T1000 (cell line): ENCODE measurements at regions not wholly inside any gene's neighbourhood (a gene's known extent, or its start where the extent isn't known, plus 50 kb on each side); places are given as distances from the start of the nearest gene placed in this dataset.
"Not testable (repeated sequence)": the region's sequence is repeated elsewhere in the genome, so short reads cannot be mapped to it uniquely, and the experiment has no call there.

Experiments used
- DNase-seq: peaks from one replicate; lab custom pipeline; 2025; ENCODE audit warnings: mixed read lengths; lab: John Stamatoyannopoulos, UW

GRCh38 chr5:83889971-83890745, 169.5 kb upstream of the HAPLN1 start:
- DNase-seq = no peak

GRCh38 chr5:83877911-83878706, 157.5 kb upstream of the HAPLN1 start:
- DNase-seq = no peak

- DNase-seq = no peak
These were observed 151.1 kb upstream of the HAPLN1 start for GRCh38 chr5:83871533-83872395.

GRCh38 chr5:83866181-83866580, 145.5 kb upstream of the HAPLN1 start:
- DNase-seq = no peak

GRCh38 chr5:83865579-83865978, 144.9 kb upstream of the HAPLN1 start:
- no peak for DNase-seq

GRCh38 chr5:83864652-83865051, 144.0 kb upstream of the HAPLN1 start:
- DNase-seq = no peak

- DNase-seq = no peak
These were observed 136.7 kb upstream of the HAPLN1 start for GRCh38 chr5:83857341-83857740.

- DNase-seq = no peak
These were observed 136.2 kb upstream of the HAPLN1 start for GRCh38 chr5:83856881-83857280.

- DNase-seq = not testable (repeated sequence)
These were observed 129.8 kb upstream of the HAPLN1 start for GRCh38 chr5:83850412-83850811.

- no peak for DNase-seq
These were observed 128.3 kb upstream of the HAPLN1 start for GRCh38 chr5:83848941-83849340.

GRCh38 chr5:83846624-83847350, 126.1 kb upstream of the HAPLN1 start:
- DNase-seq = no peak

- peak; percentile 6 for DNase-seq
These were observed 123.9 kb upstream of the HAPLN1 start for GRCh38 chr5:83844449-83845068.

- DNase-seq = no peak
These were observed 119.1 kb upstream of the HAPLN1 start for GRCh38 chr5:83839788-83840187.

GRCh38 chr5:83839256-83839655, 118.6 kb upstream of the HAPLN1 start:
- no peak for DNase-seq

- DNase-seq = no peak
These were observed 116.7 kb upstream of the HAPLN1 start for GRCh38 chr5:83837265-83837907.

- no peak for DNase-seq
These were observed 113.7 kb upstream of the HAPLN1 start for GRCh38 chr5:83834306-83834705.

GRCh38 chr5:83831834-83832233, 111.2 kb upstream of the HAPLN1 start:
- no peak for DNase-seq

- no peak for DNase-seq
These were observed 106.5 kb upstream of the HAPLN1 start for GRCh38 chr5:83827111-83827557.

GRCh38 chr5:83817591-83817990, 96.9 kb upstream of the HAPLN1 start:
- DNase-seq = no peak

- DNase-seq = no peak
These were observed 95.0 kb upstream of the HAPLN1 start for GRCh38 chr5:83815661-83816060.

GRCh38 chr5:83810511-83810910, 89.9 kb upstream of the HAPLN1 start:
- DNase-seq = no peak
